Lung (tissue), 11 donors: ENCODE measurements at regions not wholly inside any gene's neighbourhood (a gene's known extent, or its start where the extent isn't known, plus 50 kb on each side); places are given as distances from the start of the nearest gene placed in this dataset.

Source experiments
- ATAC-seq: fragments of 200-7000 bp; cut with Tn5 transposase; one replicate; pipeline ENCODE4 v1.9.1; 2020; ENCODE audit warnings: moderate number of reproducible peaks; ENCODE audit not compliant: insufficient read depth, low FRiP score
- DNase-seq, 3 donors: peaks; one replicate each; pipeline ENCODE4 v3.0.0-alpha.2; 2013 to 2017
- H3K27ac ChIP-seq, 2 donors: one replicate each; pipeline ENCODE4 v1.5.1; 2013; ENCODE audit warnings: mild to moderate bottlenecking in 2 of 2, moderate library complexity in 2 of 2, control low read depth in 1 of 2, inconsistent platforms in 1 of 2, low read depth in 1 of 2, low read length in 1 of 2
- H3K27me3 ChIP-seq, 3 donors: one replicate each; pipeline ENCODE4 v1.5.1; 2013; ENCODE audit warnings: low read length in 2 of 3; ENCODE audit not compliant: control insufficient read depth in 3 of 3, insufficient read depth in 3 of 3
- H3K36me3 ChIP-seq, 4 donors: one replicate each; pipeline ENCODE4 v1.5.1; 2013; ENCODE audit warnings: low read length in 4 of 4, mild to moderate bottlenecking in 1 of 4, moderate library complexity in 1 of 4; ENCODE audit not compliant: control insufficient read depth in 4 of 4, insufficient read depth in 4 of 4
- H3K4me1 ChIP-seq, 5 donors: one replicate each; pipeline ENCODE4 v1.5.1; 2013; ENCODE audit warnings: low read length in 5 of 5, mild to moderate bottlenecking in 2 of 5, moderate library complexity in 1 of 5; ENCODE audit not compliant: control insufficient read depth in 5 of 5, insufficient read depth in 5 of 5
- H3K4me3 ChIP-seq: one replicate; pipeline ENCODE4 v1.5.1; 2013; ENCODE audit warnings: mild to moderate bottlenecking, control low read depth, moderate library complexity
- H3K9ac ChIP-seq, 2 donors: one replicate each; pipeline ENCODE4 v1.5.1; 2013; ENCODE audit warnings: low read length in 2 of 2, control low read depth in 1 of 2; ENCODE audit not compliant: insufficient read depth in 1 of 2
- H3K9me3 ChIP-seq, 4 donors: one replicate each; pipeline ENCODE4 v1.5.1; 2013; ENCODE audit warnings: low read length in 3 of 4, mild to moderate bottlenecking in 1 of 4, moderate library complexity in 1 of 4; ENCODE audit not compliant: control insufficient read depth in 4 of 4, insufficient read depth in 3 of 4
- WGBS, 2 donors: extraction: QIAGEN DNeasy Blood & Tissue Kit; methylation state at CpG; one replicate each; pipeline ENCODE4 v1.1.7; 2013; 5-methylcytosine and 5-hydroxymethylcytosine counted together
- TF ChIP-seq, protein P1 (sequence below): IDR thresholded peaks from 2 replicates; pipeline ENCODE4 v1.5.1; 2012; ENCODE audit warnings: mild to moderate bottlenecking; ENCODE audit errors: control extremely low read depth, extremely low read depth
- donor health status: control.
- donor health status: control.
- donor health status: Bipolar disorder and iron deficiency.
- donor health status: healthy.
- donor health status: DM: yes; HTN: yes; CAD: no.

DNA sequence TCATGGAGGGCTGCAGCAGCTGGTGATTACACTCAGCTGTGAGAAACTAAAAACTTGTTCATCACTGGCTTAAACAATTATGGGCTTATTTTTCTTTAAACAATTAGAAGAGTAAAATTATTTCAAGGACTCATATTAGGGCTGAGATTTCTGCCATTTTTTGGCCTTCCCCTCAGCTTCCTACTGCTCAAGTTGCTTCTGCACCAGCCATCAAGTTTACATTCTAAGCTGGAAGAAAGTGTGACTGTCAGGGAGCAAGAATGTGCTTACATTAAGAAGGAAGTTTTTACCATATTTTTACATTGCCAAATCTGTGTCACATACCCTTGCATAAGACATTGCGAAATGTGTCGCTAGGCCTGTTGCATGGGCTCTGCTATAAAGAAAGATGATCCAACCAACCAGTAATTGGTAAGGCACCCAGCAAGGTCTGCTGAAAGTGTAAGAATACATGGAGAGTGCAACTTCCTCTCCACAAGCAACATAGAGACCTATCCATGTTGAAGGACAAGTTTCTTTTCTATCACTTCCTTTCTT is 260.3 kb upstream of the CDH10 start:
- TF ChIP-seq, protein P1, sequence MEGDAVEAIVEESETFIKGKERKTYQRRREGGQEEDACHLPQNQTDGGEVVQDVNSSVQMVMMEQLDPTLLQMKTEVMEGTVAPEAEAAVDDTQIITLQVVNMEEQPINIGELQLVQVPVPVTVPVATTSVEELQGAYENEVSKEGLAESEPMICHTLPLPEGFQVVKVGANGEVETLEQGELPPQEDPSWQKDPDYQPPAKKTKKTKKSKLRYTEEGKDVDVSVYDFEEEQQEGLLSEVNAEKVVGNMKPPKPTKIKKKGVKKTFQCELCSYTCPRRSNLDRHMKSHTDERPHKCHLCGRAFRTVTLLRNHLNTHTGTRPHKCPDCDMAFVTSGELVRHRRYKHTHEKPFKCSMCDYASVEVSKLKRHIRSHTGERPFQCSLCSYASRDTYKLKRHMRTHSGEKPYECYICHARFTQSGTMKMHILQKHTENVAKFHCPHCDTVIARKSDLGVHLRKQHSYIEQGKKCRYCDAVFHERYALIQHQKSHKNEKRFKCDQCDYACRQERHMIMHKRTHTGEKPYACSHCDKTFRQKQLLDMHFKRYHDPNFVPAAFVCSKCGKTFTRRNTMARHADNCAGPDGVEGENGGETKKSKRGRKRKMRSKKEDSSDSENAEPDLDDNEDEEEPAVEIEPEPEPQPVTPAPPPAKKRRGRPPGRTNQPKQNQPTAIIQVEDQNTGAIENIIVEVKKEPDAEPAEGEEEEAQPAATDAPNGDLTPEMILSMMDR, result no peak
- no peak for ATAC-seq
- H3K27me3 ChIP-seq, result no peaks in the 10 kb centered on the region

DNA sequence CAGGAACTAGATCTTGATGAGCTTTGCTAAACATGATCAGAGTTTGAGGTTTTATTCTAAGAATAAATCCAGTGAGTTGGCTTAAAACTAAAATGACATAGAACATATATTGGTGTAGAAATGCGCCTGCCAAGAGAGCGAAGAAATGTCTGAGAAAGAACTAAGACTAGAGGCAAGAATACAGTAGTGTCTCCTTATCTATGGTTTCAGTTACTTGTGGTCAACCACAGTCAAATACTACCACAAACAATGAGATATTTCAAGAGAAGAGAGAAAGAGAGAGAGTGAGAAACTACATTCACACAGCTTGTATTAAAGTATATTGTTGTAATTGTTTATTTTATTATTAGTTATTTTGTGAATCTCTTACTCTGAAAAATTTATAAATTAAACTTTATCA is 254.4 kb upstream of the CDH10 start:
- H3K4me1 ChIP-seq, result no peaks in the 10 kb centered on the region
- no peaks in the 10 kb centered on the region for H3K27me3 ChIP-seq
- DNase-seq, result no peak
- WGBS, 2 donors, result 38 to 65% methylated on average over 2 of the region's 2 CpGs
- H3K27ac ChIP-seq, result no peak overlapping the region
- TF ChIP-seq, protein P1, result no peak
- no peak overlapping the region for H3K9ac ChIP-seq
- no peak overlapping the region for H3K4me3 ChIP-seq
- no peak for ATAC-seq
- no peaks in the 10 kb centered on the region for H3K9me3 ChIP-seq
- no peaks in the 10 kb centered on the region for H3K36me3 ChIP-seq

More for the DNA sequence above, 260.3 kb upstream of the CDH10 start:
- Histone ChIP-seq H3K4me1 (no peaks in the 10 kb centered on the region), H3K9me3 (peaks cover 0 to 3% (median 0%) of the 10 kb centered on the region in 4 donors), H3K4me3 (no peak overlapping the region), H3K36me3 (no peaks in the 10 kb centered on the region), H3K27ac (no peak overlapping the region), H3K9ac (no peak overlapping the region)
- peak; percentile 11 to 38 (median 26) for DNase-seq
- 39 to 52% methylated on average over 2 of the region's 2 CpGs for WGBS, 2 donors

DNA sequence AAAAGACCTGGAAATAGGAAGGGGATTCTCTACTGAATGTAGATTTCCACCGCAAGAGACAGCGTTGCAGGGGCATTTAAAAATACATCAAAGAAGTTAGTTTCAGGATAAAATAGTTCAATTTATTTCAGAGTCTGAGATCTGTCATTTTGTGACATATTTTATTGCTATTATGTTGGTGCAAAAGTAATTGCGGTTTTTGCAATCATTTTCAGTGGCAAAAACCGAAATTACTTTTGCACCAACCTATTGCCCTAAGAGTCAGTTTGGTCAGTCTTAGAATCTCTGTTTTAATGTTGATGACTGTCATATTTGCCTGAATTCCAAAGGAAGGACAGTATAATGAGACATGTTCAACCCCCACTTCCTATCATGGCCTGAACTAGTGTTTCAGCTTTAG is 219.5 kb upstream of the CDH10 start:
- 87 to 88% methylated on average over 4 of the region's 4 CpGs for WGBS, 2 donors
- Histone ChIP-seq H3K4me3 (no peak overlapping the region), H3K27me3 (no peaks in the 10 kb centered on the region), H3K9me3 (no peaks in the 10 kb centered on the region), H3K4me1 (no peaks in the 10 kb centered on the region), H3K27ac (no peak overlapping the region), H3K9ac (no peak overlapping the region), H3K36me3 (no peaks in the 10 kb centered on the region)
- TF ChIP-seq, protein P1, result no peak
- ATAC-seq, result no peak
- DNase-seq, result no peak

DNA sequence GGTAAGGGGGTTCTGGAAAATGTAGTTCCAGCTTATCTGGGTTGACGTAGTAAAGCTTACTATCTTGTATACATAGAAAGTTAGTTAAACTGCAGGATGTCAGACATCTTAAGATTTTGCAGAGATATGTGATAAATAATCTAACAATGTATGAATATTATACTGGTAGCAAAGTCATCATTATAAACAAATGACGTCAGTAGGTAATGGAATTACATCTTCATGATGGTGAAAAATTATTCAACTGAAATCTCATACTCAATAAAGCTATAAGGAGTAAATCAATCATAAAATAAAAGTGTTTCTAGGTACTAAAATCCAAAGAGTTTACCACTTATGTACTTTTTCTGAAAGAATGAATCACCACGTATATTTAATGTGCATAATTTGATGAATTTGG is 217.3 kb upstream of the CDH10 start:
- Histone ChIP-seq H3K9me3 (no peaks in the 10 kb centered on the region), H3K9ac (no peak overlapping the region), H3K27ac (no peak overlapping the region), H3K4me3 (no peak overlapping the region), H3K36me3 (no peaks in the 10 kb centered on the region), H3K4me1 (no peaks in the 10 kb centered on the region), H3K27me3 (no peaks in the 10 kb centered on the region)
- 69 to 74% methylated on average over 3 of the region's 3 CpGs for WGBS, 2 donors
- TF ChIP-seq, protein P1, result no peak
- DNase-seq (no peak), ATAC-seq (no peak)
